ENCODE measurements at regions not wholly inside any gene's neighbourhood (a gene's known extent, or its start where the extent isn't known, plus 50 kb on each side); places are given as distances from the start of the nearest gene placed in this dataset.

DNA sequence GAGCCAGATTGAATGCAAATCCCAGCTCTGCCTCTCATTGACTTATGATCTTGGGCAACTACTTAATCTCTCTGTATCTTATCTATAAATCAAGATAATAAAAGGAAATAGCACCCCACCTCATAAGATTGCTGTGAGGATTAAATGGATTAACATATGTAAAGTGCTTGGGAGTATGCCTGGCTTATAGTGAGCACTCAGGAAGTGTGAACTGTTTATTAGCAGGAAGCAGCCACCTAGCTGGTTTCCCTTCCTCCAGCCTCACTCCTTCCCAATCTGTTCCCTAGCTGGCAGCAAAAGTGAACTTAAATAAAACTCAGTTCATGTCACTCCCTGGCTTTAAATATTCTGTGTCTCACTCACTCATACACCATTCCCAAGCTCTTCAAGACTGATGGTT is 526.6 kb upstream of the PKDCC start:
- DNase-seq (ENCODE audit: low read depth in 4 of 4, low spot score in 3 of 4) = no peak

DNA sequence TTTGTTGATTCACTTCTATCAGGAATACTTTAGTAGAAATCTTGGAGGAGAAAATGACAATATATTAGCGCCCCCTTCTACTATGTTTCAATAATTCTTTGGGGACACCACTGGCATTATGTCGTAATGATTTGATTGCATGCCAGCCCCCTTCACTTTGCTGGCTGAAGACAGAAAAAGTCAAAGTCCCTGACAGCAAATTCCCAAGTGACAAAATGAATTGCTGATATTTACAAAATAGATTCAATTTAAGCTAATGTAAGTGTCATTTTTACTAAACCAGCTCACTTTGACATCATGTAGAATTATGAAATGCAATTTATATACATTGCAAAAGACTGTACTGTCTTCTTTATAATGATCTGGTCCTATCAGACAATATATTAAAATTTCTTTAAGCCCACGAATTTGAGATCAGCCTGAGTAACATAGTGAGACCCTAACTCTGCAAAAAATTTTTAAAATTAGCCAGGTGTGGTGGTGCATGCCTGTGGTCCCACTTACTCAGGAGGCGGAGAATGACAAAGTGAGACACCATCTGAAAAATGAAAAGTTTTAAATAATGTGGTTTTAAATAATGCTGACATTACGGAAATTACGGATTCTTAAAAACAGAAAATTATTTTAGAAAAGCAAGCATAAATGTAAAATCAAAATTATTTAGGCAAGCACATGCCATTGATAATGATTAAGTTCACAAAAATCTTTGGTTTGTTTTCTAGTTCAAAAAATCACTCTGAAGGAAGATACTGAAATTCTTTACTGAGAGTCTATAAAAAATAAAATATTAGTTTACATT is 520.1 kb upstream of the PKDCC start:
- no peak for DNase-seq (ENCODE audit: low read depth in 4 of 4, low spot score in 3 of 4)

DNA sequence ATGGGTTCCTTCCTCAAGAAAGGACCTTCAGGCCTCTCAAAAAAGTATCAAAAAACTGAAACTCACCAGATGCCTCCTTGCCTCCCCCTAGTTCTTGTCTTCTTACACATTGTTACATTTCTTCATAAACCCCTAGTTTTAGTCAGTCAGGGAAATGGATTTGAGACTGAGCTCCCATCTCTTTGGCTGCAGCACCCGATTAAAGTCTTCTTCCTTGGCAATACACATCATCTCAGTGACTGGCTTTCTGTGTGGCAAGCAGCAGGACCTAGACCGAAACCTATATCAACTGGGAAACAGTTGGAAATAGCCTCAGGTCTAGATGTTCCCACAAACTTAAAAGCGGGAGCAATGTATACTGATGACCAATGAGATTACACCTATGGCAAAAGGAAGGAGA is 512.2 kb upstream of the PKDCC start:
- DNase-seq (ENCODE audit: low read depth in 4 of 4, low spot score in 3 of 4) = no peak

DNA sequence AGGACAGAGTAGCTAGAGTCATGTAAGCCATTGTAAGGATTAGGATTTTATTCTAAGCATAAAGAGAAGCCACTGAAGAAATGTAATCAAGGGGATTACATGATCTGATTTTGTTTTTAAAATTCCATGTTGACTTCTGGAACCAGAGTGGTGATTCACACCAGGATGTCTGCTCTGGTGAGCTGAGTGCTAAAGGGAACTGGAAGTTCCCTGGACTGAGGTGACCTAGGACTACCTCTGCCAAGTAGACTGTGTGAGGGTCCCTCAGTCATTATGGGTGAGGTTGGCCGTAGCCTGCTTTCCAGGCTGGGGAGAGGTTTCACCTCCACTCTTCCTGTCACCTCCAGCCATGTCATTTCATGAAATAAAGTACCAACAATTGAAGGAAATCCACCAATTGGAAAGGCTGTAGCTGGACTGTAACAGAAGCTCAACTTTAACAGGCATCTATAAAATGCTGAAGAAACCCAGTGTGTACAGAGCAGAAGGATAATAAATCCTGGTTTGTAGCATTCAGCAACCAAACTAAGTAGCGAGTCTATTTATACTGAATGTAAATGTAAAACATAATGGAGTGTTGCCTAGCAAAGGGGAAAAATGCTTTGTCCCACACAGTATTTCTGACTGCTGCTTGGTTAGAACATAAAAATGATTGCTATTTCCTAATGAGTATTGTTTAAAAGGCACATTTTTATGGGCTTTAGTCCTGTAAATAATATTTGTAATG is 507.4 kb upstream of the PKDCC start:
- peak; percentile 43 to 56 (median 48) for DNase-seq (ENCODE audit: low read depth in 4 of 4, low spot score in 3 of 4)

DNA sequence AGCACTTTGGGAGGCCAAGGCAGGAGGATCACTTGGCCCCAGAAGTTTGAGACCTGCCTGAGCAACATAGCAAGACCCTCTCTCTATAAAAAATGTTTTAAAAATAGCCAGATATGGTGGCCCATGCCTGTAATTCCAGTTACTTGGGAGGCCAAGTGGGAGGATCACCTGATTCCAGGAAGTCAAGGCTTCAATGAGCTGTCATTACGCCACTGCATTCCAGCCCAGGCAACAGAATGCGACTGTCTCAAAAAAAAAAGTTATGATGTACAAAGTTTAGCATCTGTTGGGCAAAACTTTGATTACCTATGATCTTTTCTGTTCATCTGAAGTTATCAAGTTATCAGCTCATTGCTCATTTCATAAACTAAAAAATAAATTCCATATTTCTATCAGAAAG is 504.1 kb upstream of the PKDCC start:
- no peak for DNase-seq (ENCODE audit: low read depth in 4 of 4, low spot score in 3 of 4)

DNA sequence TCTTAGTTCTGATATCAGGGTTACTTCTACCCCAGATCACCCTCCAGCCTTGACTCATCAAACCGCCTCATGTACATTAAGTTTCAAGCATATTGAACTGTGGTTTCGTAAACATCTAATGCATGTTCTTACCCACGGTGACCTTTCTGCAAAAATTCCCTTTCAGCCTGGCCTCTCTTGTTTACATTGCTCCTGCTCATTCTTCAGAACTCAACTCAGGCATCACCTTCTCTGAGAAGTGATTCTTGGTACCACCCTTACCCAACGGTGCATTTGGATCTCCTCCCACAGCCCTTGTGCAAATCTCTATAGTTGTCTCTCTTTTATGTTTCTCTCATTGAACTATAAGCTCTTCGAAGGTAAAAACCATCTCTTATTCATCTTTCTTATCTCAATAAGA is 503.1 kb upstream of the PKDCC start:
- no peak for DNase-seq (ENCODE audit: low read depth in 4 of 4, low spot score in 3 of 4)

DNA sequence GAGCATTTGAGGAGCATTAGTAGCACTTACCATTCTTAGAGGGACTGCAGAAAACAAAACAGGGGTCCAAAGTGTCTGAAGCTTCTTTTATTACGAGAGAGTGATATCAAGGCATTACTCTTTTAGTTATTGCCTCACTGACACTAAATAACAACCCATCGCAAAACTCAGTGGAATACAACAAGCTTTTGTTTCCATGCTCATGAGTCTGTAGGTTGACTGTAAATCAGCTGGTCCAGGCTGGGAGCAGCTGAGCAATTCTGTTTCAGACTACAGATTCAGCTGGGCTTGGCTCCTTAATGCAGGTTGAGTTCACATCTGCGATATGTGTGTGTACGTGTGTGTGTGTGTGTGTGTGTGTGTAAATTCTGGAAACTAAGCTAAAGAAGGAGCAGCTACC is 501.8 kb upstream of the PKDCC start:
- DNase-seq (ENCODE audit: low read depth in 4 of 4, low spot score in 3 of 4) = no peak

DNA sequence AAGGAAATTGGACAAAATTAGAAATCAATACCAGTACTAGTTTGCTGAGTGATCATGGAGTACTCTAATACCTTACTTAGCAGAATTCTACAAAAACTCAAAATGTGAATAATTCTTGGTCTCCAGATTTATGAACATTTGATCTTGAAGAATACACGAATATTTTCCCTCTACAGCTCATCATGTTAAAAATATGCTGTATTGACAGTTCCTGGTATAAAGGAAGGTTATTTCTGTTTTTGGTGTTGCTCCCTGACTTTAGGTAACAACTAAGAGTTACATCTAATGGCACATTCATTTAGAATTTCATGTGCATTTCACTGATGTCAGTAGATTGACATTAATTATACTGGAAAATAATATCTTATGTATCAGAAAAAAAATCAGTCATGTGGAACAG is 479.2 kb upstream of the PKDCC start:
- no peak for DNase-seq (ENCODE audit: low read depth in 4 of 4, low spot score in 3 of 4)

DNA sequence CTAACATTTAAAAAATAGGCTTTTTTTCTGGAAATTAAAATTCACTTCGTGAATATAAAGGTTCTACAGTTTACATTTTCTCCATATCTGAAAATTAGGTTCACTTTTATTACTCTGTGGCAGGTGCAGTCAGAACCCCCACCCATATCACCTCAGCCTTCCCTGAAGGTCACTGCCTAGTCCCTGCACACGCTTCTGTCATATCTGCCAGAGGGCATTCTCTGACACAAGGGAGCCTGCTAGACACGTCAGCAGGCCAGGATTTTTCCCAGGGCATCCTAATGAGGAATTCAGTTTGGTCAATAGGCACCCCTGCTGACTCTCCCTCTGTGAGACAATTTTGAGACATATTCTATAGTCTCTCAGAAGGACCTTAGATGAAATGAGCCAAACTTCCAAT is 475.7 kb upstream of the PKDCC start:
- DNase-seq (ENCODE audit: low read depth in 4 of 4, low spot score in 3 of 4) = no peak

DNA sequence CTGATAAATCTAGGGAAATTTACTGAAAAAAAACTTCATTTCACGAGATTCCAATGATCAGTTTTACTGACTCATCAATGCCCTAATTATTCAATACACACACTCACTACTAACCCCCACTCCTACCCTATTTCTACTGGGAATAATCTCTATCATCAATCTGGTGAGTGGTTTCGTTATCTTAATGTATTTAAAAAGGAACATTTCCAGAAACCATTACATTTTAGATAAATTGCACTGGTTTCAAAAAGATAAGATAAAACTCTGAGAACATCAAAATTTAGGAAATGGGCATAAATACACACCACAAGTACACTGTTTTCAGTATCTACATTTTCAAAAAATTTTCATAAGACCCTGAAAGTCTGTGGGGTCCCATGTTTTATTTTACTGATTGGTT is 471.4 kb upstream of the PKDCC start:
- no peak for DNase-seq (ENCODE audit: low read depth in 4 of 4, low spot score in 3 of 4)

DNA sequence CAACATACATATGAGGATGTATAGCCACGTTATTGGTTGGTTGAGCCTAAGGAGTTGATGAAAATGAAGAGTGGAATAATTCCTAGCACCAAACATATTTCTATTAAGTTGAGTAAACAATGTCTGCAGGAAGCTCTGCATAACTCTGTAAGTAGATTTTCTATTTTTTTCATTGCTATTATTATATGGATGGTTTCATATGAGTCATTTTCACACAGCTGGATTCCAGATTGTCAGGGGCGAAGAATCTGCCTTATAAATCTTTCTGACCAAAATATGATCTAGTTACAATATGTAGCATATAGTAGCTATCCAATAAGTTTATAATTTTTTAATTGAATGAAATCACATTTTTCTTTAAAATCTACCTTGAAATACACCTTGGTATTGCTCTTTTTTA is 468.0 kb upstream of the PKDCC start:
- no peak for DNase-seq (ENCODE audit: low read depth in 4 of 4, low spot score in 3 of 4)

DNA sequence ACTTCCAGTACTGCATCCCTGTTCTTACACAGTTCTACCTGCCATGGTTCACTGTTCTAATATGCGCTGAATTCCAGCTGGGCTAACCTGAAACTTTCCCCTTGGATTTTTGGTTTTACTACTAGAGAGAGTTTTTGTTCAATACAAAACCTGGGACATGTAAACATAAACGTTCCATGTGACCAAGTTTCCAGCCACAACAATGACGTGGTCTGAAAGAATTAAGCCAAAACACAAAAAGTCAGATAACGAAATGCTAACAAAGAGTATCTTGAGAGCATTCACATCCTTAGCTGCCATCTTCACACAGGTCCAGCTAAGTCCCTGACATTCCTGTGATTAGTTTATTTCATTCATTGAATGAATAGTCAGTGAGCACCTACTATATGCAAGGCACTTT is 467.0 kb upstream of the PKDCC start:
- DNase-seq (ENCODE audit: low read depth in 4 of 4, low spot score in 3 of 4) = no peak

DNA sequence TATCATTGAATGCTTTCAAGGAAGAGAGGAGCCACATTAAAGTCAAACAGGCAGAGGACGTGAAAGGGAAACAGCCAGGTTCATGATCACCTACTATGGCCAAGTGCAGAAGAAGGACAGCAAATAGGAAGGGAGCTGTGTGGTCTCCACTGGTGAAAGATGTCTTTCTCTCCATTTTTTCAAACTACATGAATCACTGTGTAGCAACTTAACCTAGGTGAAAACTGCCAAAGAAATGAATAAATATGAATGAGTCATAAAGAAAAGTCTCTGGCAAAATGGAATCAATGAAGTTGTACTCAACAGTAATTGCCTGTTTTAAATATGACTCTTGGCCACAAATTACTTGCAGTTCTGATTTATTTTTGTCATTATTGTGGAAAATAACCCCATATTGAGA is 452.6 kb upstream of the PKDCC start:
- no peak for DNase-seq (ENCODE audit: low read depth in 4 of 4, low spot score in 3 of 4)

DNA sequence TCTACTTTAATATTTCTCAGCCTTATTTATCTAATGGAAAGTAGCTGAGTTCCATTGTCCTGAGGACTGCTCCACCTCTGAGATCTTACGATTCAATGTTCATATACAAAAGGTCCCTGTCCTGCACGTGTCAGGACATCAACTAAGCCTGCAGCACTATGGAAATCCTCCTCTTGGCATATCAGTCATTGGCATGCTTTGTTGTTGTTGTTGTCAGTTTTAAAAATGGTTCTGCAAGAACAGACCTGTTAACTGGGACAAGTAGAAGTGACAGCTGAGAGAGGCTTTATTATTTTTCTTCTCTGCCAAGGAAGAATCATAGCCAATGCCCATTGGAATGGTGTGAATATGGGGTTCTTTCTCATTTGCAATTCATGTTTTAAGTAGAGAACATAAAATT is 450.1 kb upstream of the PKDCC start:
- DNase-seq (ENCODE audit: low read depth in 4 of 4, low spot score in 3 of 4) = no peak

DNA sequence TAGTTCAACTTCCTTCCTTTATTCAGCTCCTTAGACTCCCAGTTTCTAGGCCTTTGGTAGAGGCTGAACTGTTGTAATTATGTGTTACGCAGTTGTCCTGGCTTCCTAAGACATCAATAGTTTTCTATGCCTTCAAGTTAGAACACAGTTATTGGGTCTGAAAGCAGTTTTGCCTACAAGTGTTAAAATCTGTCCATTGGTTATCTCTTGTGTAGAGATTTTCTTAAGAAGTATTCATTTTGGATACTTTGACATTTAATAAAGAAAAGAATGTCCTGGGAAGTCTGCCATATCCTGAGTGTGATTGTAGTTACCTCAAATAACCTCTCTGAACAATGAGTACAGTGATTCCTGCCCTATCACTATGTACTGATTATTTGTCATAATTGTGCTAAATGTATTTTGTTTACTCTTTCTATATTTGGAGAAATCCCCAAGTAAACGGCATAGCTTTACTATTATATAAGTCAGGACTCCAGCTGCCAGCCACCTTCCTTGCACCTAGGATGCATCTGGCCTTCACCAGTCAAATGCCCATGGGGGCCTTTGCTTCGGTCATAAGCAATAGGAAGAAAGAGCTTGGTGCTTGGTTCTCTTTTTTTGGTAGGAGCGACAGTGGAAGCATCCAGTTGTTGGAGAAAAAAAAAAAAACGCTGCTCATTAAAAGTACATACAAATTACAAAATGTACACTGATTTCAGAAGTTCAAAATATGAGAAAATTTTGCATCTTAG is 449.5 kb upstream of the PKDCC start:
- DNase-seq (ENCODE audit: low read depth in 4 of 4, low spot score in 3 of 4) = no peak

DNA sequence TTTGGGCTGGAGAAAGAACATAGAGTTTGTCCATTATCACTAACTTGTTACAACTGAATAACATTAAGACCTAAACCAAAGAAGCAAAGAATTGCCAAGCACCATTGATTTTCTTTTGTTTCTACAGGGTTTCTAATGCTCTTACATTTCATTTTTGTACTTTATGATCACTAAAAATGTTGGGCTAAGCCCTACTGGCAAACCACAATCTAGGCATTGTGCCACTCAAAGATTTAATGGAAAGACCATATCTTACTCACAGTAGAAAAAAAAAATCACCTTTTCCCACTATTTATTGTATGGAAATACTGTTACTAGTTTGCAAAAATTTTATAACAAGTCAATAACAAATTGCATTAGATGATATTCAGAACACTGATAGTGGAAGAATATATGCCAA is 447.4 kb upstream of the PKDCC start:
- no peak for DNase-seq (ENCODE audit: low read depth in 4 of 4, low spot score in 3 of 4)

DNA sequence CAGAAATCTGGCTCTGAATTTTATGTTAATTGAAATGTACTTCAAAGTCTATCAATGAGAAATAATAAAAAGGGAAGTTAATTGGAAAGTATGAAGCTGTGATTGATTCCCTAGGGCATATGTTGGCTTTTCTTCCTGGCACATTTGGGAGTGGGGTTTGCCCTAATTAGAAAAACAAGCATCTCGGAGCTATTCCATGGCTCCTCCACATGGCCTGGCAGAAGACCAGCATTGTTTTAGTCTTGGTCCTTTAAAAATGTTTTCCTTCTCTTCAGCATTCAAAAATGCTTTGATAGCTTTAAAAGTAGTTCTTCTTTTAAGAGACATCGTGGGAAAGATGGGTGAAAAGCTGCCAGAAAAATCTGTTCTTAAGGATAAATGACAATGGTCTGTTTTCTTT is 445.5 kb upstream of the PKDCC start:
- DNase-seq (ENCODE audit: low read depth in 4 of 4, low spot score in 3 of 4) = no peak

DNA sequence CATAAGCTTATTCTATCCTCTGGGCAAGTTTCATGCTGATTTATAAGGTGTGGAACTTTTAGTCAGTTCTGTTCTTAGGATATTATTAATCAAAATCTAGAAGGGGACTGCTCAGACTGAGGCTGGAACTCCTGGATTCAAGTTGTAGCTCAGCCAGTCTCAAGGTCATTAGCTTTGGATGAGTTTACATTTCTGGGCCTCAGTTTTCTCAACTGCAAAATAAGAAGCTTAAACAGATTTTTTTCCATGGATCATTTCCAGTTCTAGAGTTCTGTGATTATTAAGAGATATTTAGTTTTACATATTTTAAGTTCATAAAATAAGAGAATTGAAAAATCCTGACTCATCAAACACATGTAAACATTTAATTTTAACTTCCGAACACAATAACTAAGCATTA is 442.5 kb upstream of the PKDCC start:
- no peak for DNase-seq (ENCODE audit: low read depth in 4 of 4, low spot score in 3 of 4)

DNA sequence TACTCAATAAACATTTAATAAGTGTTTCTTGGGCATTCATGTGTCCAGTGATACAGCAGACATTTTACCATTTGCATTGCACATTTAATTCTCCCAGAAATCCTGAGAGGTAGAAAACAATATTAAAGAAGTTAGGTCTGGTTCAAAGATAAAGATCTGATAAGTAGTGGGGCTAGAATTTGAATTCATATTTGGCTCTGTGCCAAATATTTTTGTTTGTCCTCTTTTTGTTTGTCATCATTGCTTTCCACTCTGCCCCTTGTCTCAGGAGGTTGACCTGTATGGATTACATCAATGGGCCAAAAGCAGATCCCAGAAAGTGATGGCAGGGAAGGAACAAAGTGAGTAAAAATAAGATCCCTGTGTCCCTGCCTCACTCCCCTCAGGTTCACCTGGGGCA is 441.9 kb upstream of the PKDCC start:
- no peak for DNase-seq (ENCODE audit: low read depth in 4 of 4, low spot score in 3 of 4)

DNA sequence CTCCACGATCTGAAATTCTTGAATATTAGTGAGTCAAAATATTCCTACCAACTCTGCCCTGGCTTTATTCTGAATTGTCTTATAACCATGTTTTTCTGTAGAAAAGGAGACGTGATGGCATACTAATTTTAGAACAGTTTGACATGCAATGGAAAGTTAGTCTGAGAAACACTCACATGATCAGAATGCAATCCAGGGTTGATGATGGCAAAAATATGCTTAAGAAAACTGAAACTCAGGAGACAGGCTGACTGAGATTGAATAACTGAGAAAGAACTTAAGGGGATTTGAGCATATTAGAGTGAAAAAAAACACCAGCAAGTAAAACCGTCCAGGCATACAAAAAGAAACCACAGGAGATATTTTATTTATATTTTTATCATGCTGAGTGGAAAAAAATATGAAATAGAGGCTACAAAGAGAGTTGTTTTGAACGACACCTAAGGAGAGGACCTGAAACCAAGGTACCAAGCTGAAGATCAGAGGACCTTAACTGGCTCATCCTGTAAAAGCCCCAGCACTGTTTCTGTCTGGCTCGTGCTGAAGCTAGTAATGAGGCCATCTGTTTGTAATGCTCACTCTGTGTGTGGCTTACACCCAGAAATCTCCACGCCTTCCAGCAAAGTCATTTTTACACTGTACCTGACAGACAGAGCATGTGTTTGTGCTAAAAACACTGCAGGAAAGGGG is 437.2 kb upstream of the PKDCC start:
- DNase-seq (ENCODE audit: low read depth in 4 of 4, low spot score in 3 of 4) = no peak

DNA sequence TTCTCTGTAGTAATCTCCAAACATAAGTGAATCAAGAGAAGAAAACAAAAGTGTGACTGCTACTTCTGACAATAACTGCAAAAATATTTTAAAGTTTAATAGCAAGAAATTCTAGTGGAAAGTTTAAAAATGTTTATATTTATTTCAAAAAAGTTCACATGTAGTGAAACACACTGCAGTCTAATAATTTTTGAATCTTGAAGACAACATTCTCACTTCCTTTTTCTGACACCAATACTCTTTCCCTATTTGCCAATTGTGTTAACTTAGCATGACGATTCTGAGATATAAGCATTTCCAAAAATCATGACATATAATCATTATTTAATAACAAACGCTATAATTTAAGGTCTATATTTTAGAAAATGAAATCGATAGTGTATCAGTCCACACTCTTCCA is 429.1 kb upstream of the PKDCC start:
- DNase-seq (ENCODE audit: low read depth in 4 of 4, low spot score in 3 of 4) = no peak
